GM20000 (cell line): ENCODE measurements at regions not wholly inside any gene's neighbourhood (a gene's known extent, or its start where the extent isn't known, plus 50 kb on each side); places are given as distances from the start of the nearest gene placed in this dataset.

Experiments
- DNase-seq: peaks from one replicate; pipeline ENCODE4 v3.0.0; 2012; ENCODE audit warnings: low spot score
- CTCF ChIP-seq: IDR thresholded peaks from 2 replicates; pipeline ENCODE4 v1.5.1; 2012; ENCODE audit warnings: mild to moderate bottlenecking, control low read depth; ENCODE audit errors: extremely low read depth, missing control alignments

- DNase-seq, result no peak
- TF ChIP-seq CTCF, result no peak
Observed at GRCh38 chr7:17677408-17677807, 262.9 kb downstream of the SNX13 start.

- no peak for TF ChIP-seq CTCF
- DNase-seq, result no peak
Observed at GRCh38 chr7:17678896-17679295, 261.4 kb downstream of the SNX13 start.

GRCh38 chr7:17679458-17679857 is 260.8 kb downstream of the SNX13 start:
- TF ChIP-seq CTCF, result no peak
- no peak for DNase-seq

GRCh38 chr7:17680026-17680425 is 260.3 kb downstream of the SNX13 start:
- no peak for DNase-seq

GRCh38 chr7:17680943-17681351 is 259.3 kb downstream of the SNX13 start:
- DNase-seq, result no peak
- no peak for TF ChIP-seq CTCF

More at GRCh38 chr7:17680026-17680425, 260.3 kb downstream of the SNX13 start:
- no peak for TF ChIP-seq CTCF

GRCh38 chr7:17681965-17682364 is 258.3 kb downstream of the SNX13 start:
- DNase-seq, result no peak

GRCh38 chr7:17682586-17682985 is 257.7 kb downstream of the SNX13 start:
- no peak for DNase-seq
- no peak for TF ChIP-seq CTCF

More at GRCh38 chr7:17681965-17682364, 258.3 kb downstream of the SNX13 start:
- TF ChIP-seq CTCF, result no peak
